CD14-positive monocyte (primary cell): ENCODE measurements at regions not wholly inside any gene's neighbourhood (a gene's known extent, or its start where the extent isn't known, plus 50 kb on each side); places are given as distances from the start of the nearest gene placed in this dataset.

Source experiments
- DNase-seq, 3 donors: peaks; one replicate each; pipeline ENCODE4 v3.0.0-alpha.2; 2011 to 2022
- H2AFZ ChIP-seq: 2 replicates; pipeline ENCODE4 v1.6.0; 2012; ENCODE audit warnings: mild to moderate bottlenecking, low read depth, low read length, inconsistent platforms; ENCODE audit not compliant: insufficient read depth, poor library complexity, severe bottlenecking
- H3K27ac ChIP-seq, 2 donors: 1 replicate in 1 of 2; 2 replicates in 1 of 2; pipeline ENCODE4 v1.5.1; 2012 to 2013; ENCODE audit warnings: low read length in 2 of 2, control low read depth in 1 of 2, inconsistent platforms in 1 of 2, low read depth in 1 of 2, mild to moderate bottlenecking in 1 of 2
- H3K27me3 ChIP-seq, 2 donors: one replicate each; pipeline versions ENCODE4 v1.6.0 to v1.6.1; 2011 to 2013; ENCODE audit warnings: low read length in 2 of 2; ENCODE audit not compliant: control insufficient read depth in 2 of 2, insufficient read depth in 2 of 2
- H3K36me3 ChIP-seq, 2 donors: replicated peaks in 1 of 2; 1 replicate in 1 of 2; 2 replicates in 1 of 2; pipeline versions ENCODE4 v1.5.1 to v1.6.1; 2012 to 2013; ENCODE audit warnings: low read length in 2 of 2, control low read depth in 1 of 2, inconsistent platforms in 1 of 2, mild to moderate bottlenecking in 1 of 2; ENCODE audit not compliant: insufficient read depth in 2 of 2, control insufficient read depth in 1 of 2
- H3K4me1 ChIP-seq, 2 donors: 1 replicate in 1 of 2; 2 replicates in 1 of 2; pipeline versions ENCODE4 v1.5.1 to v1.6.1; 2012 to 2013; ENCODE audit warnings: low read length in 2 of 2, control low read depth in 1 of 2, inconsistent platforms in 1 of 2, mild to moderate bottlenecking in 1 of 2, moderate library complexity in 1 of 2; ENCODE audit not compliant: insufficient read depth in 2 of 2, control insufficient read depth in 1 of 2
- H3K4me2 ChIP-seq: replicated peaks from 2 replicates; pipeline ENCODE3; 2012; ENCODE audit warnings: low read length, moderate library complexity, mild to moderate bottlenecking; ENCODE audit not compliant: poor library complexity, severe bottlenecking; ENCODE audit errors: extremely low read depth
- H3K4me3 ChIP-seq, 3 experiments: fragments of 200-600 bp in 1 of 3; sonication (generic) in 1 of 3; replicated peaks in 1 of 3; 1 replicate in 2 of 3; 2 replicates in 1 of 3; pipeline ENCODE4 v1.5.1; 2011 to 2013; ENCODE audit warnings: low read length in 3 of 3, mild to moderate bottlenecking in 3 of 3, control low read depth in 2 of 3, low read depth in 2 of 3, inconsistent platforms in 1 of 3, moderate library complexity in 1 of 3
- H3K79me2 ChIP-seq: 2 replicates; pipeline ENCODE4 v1.6.0; 2012; ENCODE audit warnings: mild to moderate bottlenecking, control low read depth, inconsistent platforms, low read length, moderate library complexity; ENCODE audit not compliant: insufficient read depth
- H3K9ac ChIP-seq: 2 replicates; pipeline ENCODE4 v1.6.0; 2017; ENCODE audit warnings: low read length, mild to moderate bottlenecking; ENCODE audit not compliant: insufficient read depth, poor library complexity, severe bottlenecking
- H3K9me3 ChIP-seq, 2 donors: replicated peaks in 1 of 2; 1 replicate in 1 of 2; 2 replicates in 1 of 2; pipeline versions ENCODE4 v1.5.1 to v1.6.1; 2012 to 2013; ENCODE audit warnings: low read length in 2 of 2, control low read depth in 1 of 2; ENCODE audit not compliant: control insufficient read depth in 1 of 2, insufficient read depth in 1 of 2
- H4K20me1 ChIP-seq: 2 replicates; pipeline ENCODE4 v1.6.0; 2012; ENCODE audit warnings: mild to moderate bottlenecking, low read length, control low read depth, moderate library complexity; ENCODE audit not compliant: insufficient read depth
- H3K27ac Mint-ChIP-seq, 7 donors: one replicate each; pipeline ENCODE4 v1.8.0; 2020; ENCODE audit warnings: mild to moderate bottlenecking in 7 of 7, mixed read lengths in 7 of 7, moderate library complexity in 6 of 7, inconsistent platforms in 2 of 7
- H3K27me3 Mint-ChIP-seq, 3 donors: one replicate each; pipeline ENCODE4 v1.8.0; 2021 to 2022; ENCODE audit warnings: low read depth in 3 of 3, mild to moderate bottlenecking in 3 of 3, mixed read lengths in 3 of 3, moderate library complexity in 3 of 3, inconsistent platforms in 1 of 3
- H3K36me3 Mint-ChIP-seq, 2 donors: one replicate each; pipeline ENCODE4 v1.8.0; 2020; ENCODE audit warnings: mixed read lengths in 2 of 2, inconsistent platforms in 1 of 2, mild to moderate bottlenecking in 1 of 2
- H3K4me1 Mint-ChIP-seq: one replicate; pipeline ENCODE4 v1.8.0; 2020; ENCODE audit warnings: mild to moderate bottlenecking, mixed read lengths
- H3K4me3 Mint-ChIP-seq, 2 donors: one replicate each; pipeline ENCODE4 v1.8.0; 2020; ENCODE audit warnings: mild to moderate bottlenecking in 2 of 2, mixed read lengths in 2 of 2, moderate library complexity in 1 of 2
- H3K9me3 Mint-ChIP-seq, 7 donors: one replicate each; pipeline ENCODE4 v1.8.0; 2020 to 2022; ENCODE audit warnings: mixed read lengths in 7 of 7, mild to moderate bottlenecking in 6 of 7, moderate library complexity in 6 of 7, inconsistent platforms in 2 of 7
- CTCF ChIP-seq: fragments of 200-600 bp; IDR thresholded peaks from one replicate; pipeline ENCODE4 v1.8.0; 2022; ENCODE audit warnings: antibody characterized with exemption, mild to moderate bottlenecking
- WGBS: methylation state at CpG from one replicate; pipeline ENCODE4 v1.1.5; 2013; ENCODE audit warnings: missing lambda C conversion rate; ENCODE audit not compliant: insufficient coverage; 5-methylcytosine and 5-hydroxymethylcytosine counted together
- intact Hi-C, 2 donors: fragments of 100-400 bp; cut with micrococcal nuclease; formaldehyde crosslinking; loops; one replicate each; pipeline versions ENCODE4 v1.15.0 to v1.15.1; 2023

- peaks cover 25% of the 10 kb centered on the region for H3K4me1 Mint-ChIP-seq
- H3K9me3 ChIP-seq = peaks cover 0 to 5% of the 10 kb centered on the region in 2 donors
- intact Hi-C loops = no loop called here
- no peak overlapping the region for H3K27ac Mint-ChIP-seq
- H3K9ac ChIP-seq = no peak overlapping the region
- peaks cover 5 to 14% of the 10 kb centered on the region in 2 donors for H3K36me3 ChIP-seq
- H3K9me3 Mint-ChIP-seq = peaks cover 11 to 28% (median 19%) of the 10 kb centered on the region in 7 donors
- H3K4me3 ChIP-seq = no peak overlapping the region
- H3K27me3 Mint-ChIP-seq = peaks cover 0 to 1% (median 0%) of the 10 kb centered on the region in 3 donors
- 100% methylated on average over 1 of the region's 2 CpGs for WGBS
- H4K20me1 ChIP-seq = peaks cover 3% of the 10 kb centered on the region
- H2AFZ ChIP-seq = no peak overlapping the region
- H3K4me2 ChIP-seq = no peak overlapping the region
- no peak for TF ChIP-seq CTCF
- H3K4me1 ChIP-seq = peaks cover 4 to 8% of the 10 kb centered on the region in 2 donors
- no peaks in the 10 kb centered on the region for H3K27me3 ChIP-seq
- DNase-seq = no peak
- H3K4me3 Mint-ChIP-seq = no peak overlapping the region
- H3K79me2 ChIP-seq = peaks cover 4% of the 10 kb centered on the region
- H3K27ac ChIP-seq = no peak overlapping the region
- peaks cover 42 to 49% of the 10 kb centered on the region in 2 donors for H3K36me3 Mint-ChIP-seq
Observed at GRCh38 chr14:71423481-71423880, 508.7 kb upstream of the RGS6 start.

- peaks cover 11 to 28% (median 19%) of the 10 kb centered on the region in 7 donors for H3K9me3 Mint-ChIP-seq
- peaks cover 11% of the 10 kb centered on the region for H4K20me1 ChIP-seq
- H3K4me3 ChIP-seq = peak overlapping the region in 1 of 3 experiments; percentile 4
- peaks cover 5 to 14% of the 10 kb centered on the region in 2 donors for H3K36me3 ChIP-seq
- intact Hi-C loops = no loop called here
- H3K27ac ChIP-seq = peak overlapping the region in 1 of 2 donors; percentile 47
- peak overlapping the region in 1 of 2 donors; percentile 14 for H3K4me3 Mint-ChIP-seq
- H3K9ac ChIP-seq = no peak overlapping the region
- H3K4me1 ChIP-seq = peaks cover 0 to 8% of the 10 kb centered on the region in 2 donors
- H3K4me1 Mint-ChIP-seq = peaks cover 19% of the 10 kb centered on the region
- H3K36me3 Mint-ChIP-seq = peaks cover 40 to 42% of the 10 kb centered on the region in 2 donors
- peak overlapping the region; percentile 44 to 81 (median 73) for H3K27ac Mint-ChIP-seq
- H3K9me3 ChIP-seq = peaks cover 0 to 5% of the 10 kb centered on the region in 2 donors
- no peak for TF ChIP-seq CTCF
- H3K27me3 Mint-ChIP-seq = peaks cover 0 to 1% (median 0%) of the 10 kb centered on the region in 3 donors
- no peaks in the 10 kb centered on the region for H3K27me3 ChIP-seq
- DNase-seq = peak in 1 of 3 donors; percentile 28
- peaks cover 4% of the 10 kb centered on the region for H3K79me2 ChIP-seq
- H3K4me2 ChIP-seq = peak overlapping the region; percentile 1
- H2AFZ ChIP-seq = no peak overlapping the region
Observed at GRCh38 chr14:71424941-71425340, 507.3 kb upstream of the RGS6 start.
